Ishikawa (cell line): ENCODE measurements at regions not wholly inside any gene's neighbourhood (a gene's known extent, or its start where the extent isn't known, plus 50 kb on each side); places are given as distances from the start of the nearest gene placed in this dataset.

Experiments used
- CEBPB ChIP-seq: IDR thresholded peaks from 2 replicates; pipeline ENCODE4 v1.6.1; 2012
- CREB1 ChIP-seq: IDR thresholded peaks from 2 replicates; pipeline ENCODE4 v1.6.1; 2012; ENCODE audit warnings: low read depth
- EGR1 ChIP-seq: IDR thresholded peaks from 2 replicates; pipeline ENCODE4 v1.6.1; 2012
- EP300 ChIP-seq: IDR thresholded peaks from 2 replicates; pipeline ENCODE4 v1.6.1; 2012; ENCODE audit warnings: borderline replicate concordance
- FOXM1 ChIP-seq: IDR thresholded peaks from 2 replicates; pipeline ENCODE4 v1.6.1; 2012; ENCODE audit warnings: low read depth, borderline replicate concordance
- NFIC ChIP-seq: IDR thresholded peaks from 2 replicates; pipeline ENCODE4 v1.6.1; 2012
- RAD21 ChIP-seq: IDR thresholded peaks from 2 replicates; pipeline ENCODE4 v1.6.1; 2012; ENCODE audit warnings: low read depth
- TAF1 ChIP-seq: IDR thresholded peaks from 2 replicates; pipeline ENCODE4 v1.6.1; 2012; ENCODE audit warnings: low read depth, mild to moderate bottlenecking
- TCF12 ChIP-seq: IDR thresholded peaks from 2 replicates; pipeline ENCODE4 v1.6.1; 2012; ENCODE audit warnings: low read depth
- TEAD4 ChIP-seq: IDR thresholded peaks from 2 replicates; pipeline ENCODE4 v1.6.1; 2012
- YY1 ChIP-seq: IDR thresholded peaks from 2 replicates; pipeline ENCODE4 v1.6.1; 2012; ENCODE audit warnings: low read depth
- ZBTB7A ChIP-seq: IDR thresholded peaks from 2 replicates; pipeline ENCODE4 v1.6.1; 2012; ENCODE audit warnings: low read depth
- TF ChIP-seq, protein P1 (sequence below): IDR thresholded peaks from 2 replicates; pipeline ENCODE4 v1.6.1; 2012; ENCODE audit warnings: low read depth, mild to moderate bottlenecking
- TF ChIP-seq, protein P2 (sequence below): IDR thresholded peaks from 2 replicates; pipeline ENCODE4 v1.6.1; 2012
- TF ChIP-seq, protein P3 (sequence below): IDR thresholded peaks from 2 replicates; pipeline ENCODE4 v1.6.1; 2012

DNA sequence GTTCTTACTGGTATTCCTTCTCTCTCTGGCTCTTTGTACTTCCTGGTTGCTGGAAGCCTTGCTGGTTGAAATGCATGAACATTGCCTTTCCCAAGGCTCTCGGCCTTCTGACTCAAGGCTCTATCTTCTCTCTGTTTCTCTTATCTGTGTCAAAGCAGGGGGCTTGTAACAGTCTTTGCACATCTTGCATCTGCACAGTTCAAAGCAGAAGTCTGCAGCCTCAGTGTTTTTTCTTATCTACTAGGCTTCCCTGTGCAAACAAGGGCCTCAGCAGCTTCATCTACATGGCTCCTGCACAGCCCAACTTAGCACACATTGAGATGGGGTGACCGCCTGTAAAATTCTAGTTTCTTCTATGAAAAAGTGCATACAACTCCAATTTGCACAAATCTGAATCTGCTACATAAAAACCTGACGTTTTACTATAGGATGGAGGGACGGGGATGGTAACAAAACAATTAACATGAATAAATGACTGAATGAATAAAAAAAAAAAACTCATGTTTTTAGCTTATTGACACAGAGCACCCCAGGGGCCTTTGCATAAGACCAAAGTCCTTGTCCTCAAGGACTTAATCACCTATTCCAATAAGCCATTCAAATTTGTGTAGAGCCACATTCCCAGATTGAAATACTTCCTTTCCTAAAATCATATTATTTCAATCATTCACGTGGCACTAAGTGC, 458.3 kb downstream of the LMO4 start:
- no peak for TF ChIP-seq CREB1
- TF ChIP-seq EGR1, result no peak
- TF ChIP-seq, protein P1, sequence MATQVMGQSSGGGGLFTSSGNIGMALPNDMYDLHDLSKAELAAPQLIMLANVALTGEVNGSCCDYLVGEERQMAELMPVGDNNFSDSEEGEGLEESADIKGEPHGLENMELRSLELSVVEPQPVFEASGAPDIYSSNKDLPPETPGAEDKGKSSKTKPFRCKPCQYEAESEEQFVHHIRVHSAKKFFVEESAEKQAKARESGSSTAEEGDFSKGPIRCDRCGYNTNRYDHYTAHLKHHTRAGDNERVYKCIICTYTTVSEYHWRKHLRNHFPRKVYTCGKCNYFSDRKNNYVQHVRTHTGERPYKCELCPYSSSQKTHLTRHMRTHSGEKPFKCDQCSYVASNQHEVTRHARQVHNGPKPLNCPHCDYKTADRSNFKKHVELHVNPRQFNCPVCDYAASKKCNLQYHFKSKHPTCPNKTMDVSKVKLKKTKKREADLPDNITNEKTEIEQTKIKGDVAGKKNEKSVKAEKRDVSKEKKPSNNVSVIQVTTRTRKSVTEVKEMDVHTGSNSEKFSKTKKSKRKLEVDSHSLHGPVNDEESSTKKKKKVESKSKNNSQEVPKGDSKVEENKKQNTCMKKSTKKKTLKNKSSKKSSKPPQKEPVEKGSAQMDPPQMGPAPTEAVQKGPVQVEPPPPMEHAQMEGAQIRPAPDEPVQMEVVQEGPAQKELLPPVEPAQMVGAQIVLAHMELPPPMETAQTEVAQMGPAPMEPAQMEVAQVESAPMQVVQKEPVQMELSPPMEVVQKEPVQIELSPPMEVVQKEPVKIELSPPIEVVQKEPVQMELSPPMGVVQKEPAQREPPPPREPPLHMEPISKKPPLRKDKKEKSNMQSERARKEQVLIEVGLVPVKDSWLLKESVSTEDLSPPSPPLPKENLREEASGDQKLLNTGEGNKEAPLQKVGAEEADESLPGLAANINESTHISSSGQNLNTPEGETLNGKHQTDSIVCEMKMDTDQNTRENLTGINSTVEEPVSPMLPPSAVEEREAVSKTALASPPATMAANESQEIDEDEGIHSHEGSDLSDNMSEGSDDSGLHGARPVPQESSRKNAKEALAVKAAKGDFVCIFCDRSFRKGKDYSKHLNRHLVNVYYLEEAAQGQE, result no peak
- no peak for TF ChIP-seq EP300
- TF ChIP-seq FOXM1, result no peak
- TF ChIP-seq NFIC, result no peak
- TF ChIP-seq TEAD4, result no peak
- TF ChIP-seq CEBPB, result no peak
- no peak for TF ChIP-seq TAF1

DNA sequence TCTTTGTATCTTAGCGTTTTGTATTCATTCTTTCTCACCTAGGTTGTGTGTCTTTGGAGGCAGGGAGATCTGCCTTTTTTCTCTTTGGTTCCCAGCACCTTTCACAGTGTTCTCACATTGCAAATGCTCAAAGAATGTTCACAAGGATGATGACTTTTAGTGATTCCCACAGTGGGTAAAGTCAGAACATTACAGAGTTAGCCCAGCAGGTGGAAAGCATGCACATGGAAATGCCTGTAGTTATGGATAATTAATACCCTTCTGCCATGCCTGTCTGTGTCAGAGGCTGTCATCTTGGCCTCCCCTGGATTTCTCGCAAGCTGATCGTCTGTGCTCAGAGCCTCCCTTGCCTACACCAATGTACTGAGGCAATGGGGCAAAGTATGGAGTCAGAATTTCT, 458.9 kb downstream of the LMO4 start:
- TF ChIP-seq ZBTB7A, result no peak
- TF ChIP-seq, protein P1, result no peak
- no peak for TF ChIP-seq CREB1
- TF ChIP-seq, protein P2, sequence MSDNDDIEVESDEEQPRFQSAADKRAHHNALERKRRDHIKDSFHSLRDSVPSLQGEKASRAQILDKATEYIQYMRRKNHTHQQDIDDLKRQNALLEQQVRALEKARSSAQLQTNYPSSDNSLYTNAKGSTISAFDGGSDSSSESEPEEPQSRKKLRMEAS, result no peak
- TF ChIP-seq FOXM1, result no peak
- TF ChIP-seq TCF12, result no peak
- no peak for TF ChIP-seq YY1
- no peak for TF ChIP-seq RAD21
- no peak for TF ChIP-seq TAF1
- TF ChIP-seq, protein P3, sequence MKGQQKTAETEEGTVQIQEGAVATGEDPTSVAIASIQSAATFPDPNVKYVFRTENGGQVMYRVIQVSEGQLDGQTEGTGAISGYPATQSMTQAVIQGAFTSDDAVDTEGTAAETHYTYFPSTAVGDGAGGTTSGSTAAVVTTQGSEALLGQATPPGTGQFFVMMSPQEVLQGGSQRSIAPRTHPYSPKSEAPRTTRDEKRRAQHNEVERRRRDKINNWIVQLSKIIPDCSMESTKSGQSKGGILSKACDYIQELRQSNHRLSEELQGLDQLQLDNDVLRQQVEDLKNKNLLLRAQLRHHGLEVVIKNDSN, result no peak
- TF ChIP-seq CEBPB, result no peak
- TF ChIP-seq EGR1, result no peak
- TF ChIP-seq TEAD4, result no peak
- no peak for TF ChIP-seq EP300
- TF ChIP-seq NFIC, result no peak

DNA sequence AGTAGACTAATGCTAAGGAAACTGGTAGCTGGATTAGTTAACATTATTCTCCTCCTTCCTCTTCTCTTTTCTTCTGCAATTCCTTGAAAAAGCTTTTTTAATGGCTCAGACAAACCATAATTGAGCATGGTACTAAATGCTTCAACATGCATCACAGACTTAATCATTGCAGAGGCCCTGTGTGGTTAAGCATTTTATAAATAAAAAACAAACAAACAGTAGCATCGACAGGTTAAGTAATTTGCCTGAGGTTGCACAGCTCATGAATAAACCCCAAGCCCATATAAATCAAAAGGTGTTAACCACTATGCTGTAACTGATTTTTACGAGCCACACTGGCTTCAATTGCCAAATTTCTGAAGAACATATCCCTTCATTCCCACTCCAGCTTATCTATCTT, 462.1 kb downstream of the LMO4 start:
- TF ChIP-seq, protein P3, result no peak
- TF ChIP-seq TEAD4 (no peak), CEBPB (no peak), RAD21 (no peak), NFIC (no peak), ZBTB7A (no peak), TCF12 (no peak), CREB1 (no peak), FOXM1 (no peak), YY1 (no peak), EGR1 (no peak), EP300 (no peak), TAF1 (no peak)
- TF ChIP-seq, protein P1, result no peak
- TF ChIP-seq, protein P2, result no peak
